Mesenchymal stem cell (in vitro differentiated cells and primary cell): ENCODE measurements at regions not wholly inside any gene's neighbourhood (a gene's known extent, or its start where the extent isn't known, plus 50 kb on each side); places are given as distances from the start of the nearest gene placed in this dataset.

Experiments
- DNase-seq: peaks from one replicate; pipeline ENCODE4 v3.0.0-alpha.2; 2013
- H2AFZ ChIP-seq: one replicate; pipeline ENCODE4 v1.6.1; 2013; ENCODE audit warnings: low read depth, mild to moderate bottlenecking, control low read depth, inconsistent platforms, low read length, moderate library complexity
- H2AK5ac ChIP-seq: 2 replicates; pipeline ENCODE4 v1.6.1; 2013; ENCODE audit warnings: low read length, moderate library complexity, mild to moderate bottlenecking, inconsistent platforms; ENCODE audit not compliant: severe bottlenecking
- H2BK120ac ChIP-seq: one replicate; pipeline ENCODE4 v1.6.1; 2013; ENCODE audit warnings: low read depth, mild to moderate bottlenecking, inconsistent platforms, low read length, moderate library complexity
- H2BK12ac ChIP-seq, 2 experiments: one replicate each; pipeline ENCODE4 v1.6.1; 2013; ENCODE audit warnings: inconsistent platforms in 2 of 2, low read length in 2 of 2, mild to moderate bottlenecking in 2 of 2, moderate library complexity in 2 of 2, control low read depth in 1 of 2
- H2BK15ac ChIP-seq: one replicate; pipeline ENCODE4 v1.6.1; 2013; ENCODE audit warnings: mild to moderate bottlenecking, low read depth, inconsistent platforms; ENCODE audit not compliant: poor library complexity, severe bottlenecking
- H2BK5ac ChIP-seq: 2 replicates; pipeline ENCODE4 v1.6.1; 2013; ENCODE audit warnings: low read depth, mild to moderate bottlenecking, low read length, control low read depth, inconsistent platforms; ENCODE audit not compliant: poor library complexity, severe bottlenecking
- H3K14ac ChIP-seq, 2 experiments: one replicate each; pipeline ENCODE4 v1.6.1; 2013; ENCODE audit warnings: inconsistent platforms in 2 of 2, low read length in 2 of 2, control low read depth in 1 of 2, mild to moderate bottlenecking in 1 of 2, moderate library complexity in 1 of 2
- H3K18ac ChIP-seq, 2 experiments: one replicate each; pipeline ENCODE4 v1.6.1; 2013; ENCODE audit warnings: inconsistent platforms in 2 of 2, low read length in 2 of 2, control low read depth in 1 of 2, low read depth in 1 of 2, mild to moderate bottlenecking in 1 of 2
- H3K23ac ChIP-seq, 2 experiments: one replicate each; pipeline ENCODE4 v1.6.1; 2013; ENCODE audit warnings: inconsistent platforms in 2 of 2, low read length in 2 of 2, mild to moderate bottlenecking in 2 of 2, moderate library complexity in 2 of 2, control low read depth in 1 of 2
- H3K27ac ChIP-seq: 2 replicates; pipeline ENCODE4 v1.5.1; 2013; ENCODE audit warnings: mild to moderate bottlenecking, moderate library complexity, low read length, control low read depth, inconsistent platforms; ENCODE audit not compliant: poor library complexity, severe bottlenecking
- H3K27me3 ChIP-seq, 2 experiments: 2 replicates each; pipeline versions ENCODE4 v1.6.1 to v1.7.0; 2013; ENCODE audit warnings: low read length in 2 of 2, mild to moderate bottlenecking in 2 of 2, moderate library complexity in 2 of 2, control low read depth in 1 of 2, inconsistent platforms in 1 of 2; ENCODE audit not compliant: control insufficient read depth in 1 of 2, insufficient read depth in 1 of 2
- H3K36me3 ChIP-seq, 2 experiments: 2 replicates each; pipeline versions ENCODE4 v1.6.1 to v1.7.0; 2013; ENCODE audit warnings: low read length in 2 of 2, control low read depth in 1 of 2, inconsistent platforms in 1 of 2, low read depth in 1 of 2, mild to moderate bottlenecking in 1 of 2; ENCODE audit not compliant: insufficient read depth in 2 of 2, control insufficient read depth in 1 of 2
- H3K4ac ChIP-seq, 2 experiments: one replicate each; pipeline ENCODE4 v1.6.1; 2013; ENCODE audit warnings: inconsistent platforms in 2 of 2, low read length in 2 of 2, mild to moderate bottlenecking in 2 of 2, moderate library complexity in 2 of 2, control low read depth in 1 of 2, low read depth in 1 of 2
- H3K4me1 ChIP-seq: 2 replicates; pipeline ENCODE4 v1.6.1; 2013; ENCODE audit warnings: low read depth, low read length, control low read depth; ENCODE audit not compliant: control insufficient read depth, insufficient read depth
- H3K4me2 ChIP-seq: 2 replicates; pipeline ENCODE4 v1.6.1; 2013; ENCODE audit warnings: low read length, mild to moderate bottlenecking, inconsistent platforms; ENCODE audit not compliant: poor library complexity, severe bottlenecking
- H3K4me3 ChIP-seq, 2 experiments: 2 replicates each; pipeline versions ENCODE4 v1.5.1 to v1.7.0; 2013; ENCODE audit warnings: low read length in 2 of 2, mild to moderate bottlenecking in 2 of 2, control low read depth in 1 of 2, low read depth in 1 of 2; ENCODE audit not compliant: insufficient read depth in 1 of 2
- H3K79me1 ChIP-seq: replicated peaks from 2 replicates; pipeline ENCODE4 v1.6.1; 2013; ENCODE audit warnings: mild to moderate bottlenecking, control low read depth, low read length, inconsistent platforms; ENCODE audit not compliant: poor library complexity, severe bottlenecking
- H3K9ac ChIP-seq: 2 replicates; pipeline ENCODE4 v1.7.0; 2013; ENCODE audit warnings: mild to moderate bottlenecking, low read length, moderate library complexity
- H3K9me3 ChIP-seq: 2 replicates; pipeline ENCODE4 v1.7.0; 2013; ENCODE audit warnings: mild to moderate bottlenecking, low read length; ENCODE audit not compliant: control insufficient read depth
- H4K8ac ChIP-seq: one replicate; pipeline ENCODE4 v1.6.1; 2013; ENCODE audit warnings: inconsistent platforms, mild to moderate bottlenecking, low read length, moderate library complexity
- H4K91ac ChIP-seq: one replicate; pipeline ENCODE4 v1.6.1; 2013; ENCODE audit warnings: mild to moderate bottlenecking, low read length, inconsistent platforms
- WGBS: methylation state at CpG from one replicate; pipeline ENCODE4 v1.1.7; 2013; ENCODE audit warnings: mixed read lengths; 5-methylcytosine and 5-hydroxymethylcytosine counted together

- WGBS = no CpG with 5 or more reads among the region's 2 CpGs
- H3K23ac ChIP-seq = no peak overlapping the region
- no peak overlapping the region for H3K18ac ChIP-seq
- H3K14ac ChIP-seq = no peak overlapping the region
- no peak overlapping the region for H3K4me2 ChIP-seq
- no peak for DNase-seq
- H3K4ac ChIP-seq = no peak overlapping the region
- H2BK12ac ChIP-seq = no peak overlapping the region
- H3K9me3 ChIP-seq = no peaks in the 10 kb centered on the region
- no peaks in the 10 kb centered on the region for H3K27me3 ChIP-seq
- no peak overlapping the region for H2AFZ ChIP-seq
- H3K9ac ChIP-seq = no peak overlapping the region
- H4K8ac ChIP-seq = no peak overlapping the region
- no peak overlapping the region for H3K4me3 ChIP-seq
- no peak overlapping the region for H2AK5ac ChIP-seq
- no peaks in the 10 kb centered on the region for H3K79me1 ChIP-seq
- H2BK5ac ChIP-seq = no peak overlapping the region
- no peak overlapping the region for H2BK120ac ChIP-seq
- no peaks in the 10 kb centered on the region for H3K4me1 ChIP-seq
- H3K27ac ChIP-seq = no peak overlapping the region
- no peak overlapping the region for H4K91ac ChIP-seq
- H3K36me3 ChIP-seq = no peaks in the 10 kb centered on the region
- H2BK15ac ChIP-seq = no peak overlapping the region
Observed at GRCh38 chr12:38488866-38489265, 172.3 kb downstream of the ALG10B start.

- H2BK12ac ChIP-seq = no peak overlapping the region
- H3K4me1 ChIP-seq = no peaks in the 10 kb centered on the region
- DNase-seq = no peak
- no peak overlapping the region for H3K18ac ChIP-seq
- no peak overlapping the region for H2BK120ac ChIP-seq
- no peaks in the 10 kb centered on the region for H3K79me1 ChIP-seq
- no peaks in the 10 kb centered on the region for H3K36me3 ChIP-seq
- H2AK5ac ChIP-seq = no peak overlapping the region
- WGBS = 26% methylated on average over 2 of the region's 5 CpGs
- H2BK5ac ChIP-seq = no peak overlapping the region
- H3K27ac ChIP-seq = no peak overlapping the region
- H4K8ac ChIP-seq = no peak overlapping the region
- H2AFZ ChIP-seq = no peak overlapping the region
- H3K4me3 ChIP-seq = no peak overlapping the region
- no peak overlapping the region for H3K23ac ChIP-seq
- H4K91ac ChIP-seq = no peak overlapping the region
- no peak overlapping the region for H3K14ac ChIP-seq
- H2BK15ac ChIP-seq = no peak overlapping the region
- H3K9ac ChIP-seq = no peak overlapping the region
- H3K4me2 ChIP-seq = no peak overlapping the region
- no peak overlapping the region for H3K4ac ChIP-seq
- no peaks in the 10 kb centered on the region for H3K27me3 ChIP-seq
- H3K9me3 ChIP-seq = no peaks in the 10 kb centered on the region
Observed at GRCh38 chr12:38490073-38490472, 173.5 kb downstream of the ALG10B start.

GRCh38 chr12:38490941-38491340 lies 174.4 kb downstream of the ALG10B start:
- DNase-seq = no peak
- H4K91ac ChIP-seq = no peak overlapping the region
- no peak overlapping the region for H3K27ac ChIP-seq
- H3K14ac ChIP-seq = no peak overlapping the region
- H3K79me1 ChIP-seq = no peaks in the 10 kb centered on the region
- peak overlapping the region; percentile 9 for H3K4me2 ChIP-seq
- no peaks in the 10 kb centered on the region for H3K4me1 ChIP-seq
- H3K36me3 ChIP-seq = no peaks in the 10 kb centered on the region
- H3K18ac ChIP-seq = no peak overlapping the region
- no peak overlapping the region for H3K4ac ChIP-seq
- H3K4me3 ChIP-seq = no peak overlapping the region
- H3K23ac ChIP-seq = no peak overlapping the region
- H2BK12ac ChIP-seq = no peak overlapping the region
- no peak overlapping the region for H2AK5ac ChIP-seq
- no peak overlapping the region for H2AFZ ChIP-seq
- WGBS = 42% methylated on average over 1 of the region's 1 CpG
- no peaks in the 10 kb centered on the region for H3K27me3 ChIP-seq
- H3K9ac ChIP-seq = no peak overlapping the region
- no peaks in the 10 kb centered on the region for H3K9me3 ChIP-seq
- H2BK15ac ChIP-seq = no peak overlapping the region
- H2BK120ac ChIP-seq = no peak overlapping the region
- H2BK5ac ChIP-seq = no peak overlapping the region
- H4K8ac ChIP-seq = no peak overlapping the region

- 77% methylated on average over 4 of the region's 4 CpGs for WGBS
- DNase-seq = no peak
- Histone ChIP-seq H2AK5ac (no peak overlapping the region), H3K4ac (no peak overlapping the region), H3K27me3 (no peaks in the 10 kb centered on the region), H3K18ac (no peak overlapping the region), H2BK15ac (no peak overlapping the region), H2BK120ac (no peak overlapping the region), H3K4me3 (no peak overlapping the region), H4K91ac (no peak overlapping the region), H3K79me1 (no peaks in the 10 kb centered on the region), H3K4me1 (no peaks in the 10 kb centered on the region), H2BK12ac (no peak overlapping the region), H3K9ac (no peak overlapping the region), H3K9me3 (peaks cover 11% of the 10 kb centered on the region), H3K4me2 (no peak overlapping the region), H3K27ac (no peak overlapping the region), H3K14ac (no peak overlapping the region), H3K23ac (no peak overlapping the region), H2BK5ac (no peak overlapping the region), H2AFZ (no peak overlapping the region), H4K8ac (no peak overlapping the region), H3K36me3 (no peaks in the 10 kb centered on the region)
Observed at GRCh38 chr12:38501481-38501880, 184.9 kb downstream of the ALG10B start.
